Fibroblast of skin of right quadriceps (primary cell): ENCODE measurements at regions not wholly inside any gene's neighbourhood (a gene's known extent, or its start where the extent isn't known, plus 50 kb on each side); places are given as distances from the start of the nearest gene placed in this dataset.

ENCODE experiments used
- DNase-seq: peaks from one replicate; pipeline ENCODE4 v3.0.0-alpha.2; 2013

GRCh38 chrX:116226665-116227484 lies 56.3 kb downstream of the AGTR2 start:
- DNase-seq = no peak

- no peak for DNase-seq
These were observed 59.8 kb downstream of the AGTR2 start for GRCh38 chrX:116230130-116230898.

GRCh38 chrX:116232833-116233232 lies 62.3 kb downstream of the AGTR2 start:
- DNase-seq = peak; percentile 29

- no peak for DNase-seq
These were observed 66.1 kb downstream of the AGTR2 start for GRCh38 chrX:116236666-116237065.

GRCh38 chrX:116238093-116238492 lies 67.5 kb downstream of the AGTR2 start:
- DNase-seq = no peak

GRCh38 chrX:116238567-116239255 lies 68.2 kb downstream of the AGTR2 start:
- DNase-seq = no peak

- DNase-seq = no peak
These were observed 69.6 kb downstream of the AGTR2 start for GRCh38 chrX:116239944-116240840.

- DNase-seq = no peak
These were observed 70.5 kb downstream of the AGTR2 start for GRCh38 chrX:116241001-116241400.

GRCh38 chrX:116243039-116243438 lies 72.5 kb downstream of the AGTR2 start:
- DNase-seq = no peak

GRCh38 chrX:116246261-116246660 lies 75.7 kb downstream of the AGTR2 start:
- DNase-seq = no peak

- DNase-seq = no peak
These were observed 97.0 kb downstream of the AGTR2 start for GRCh38 chrX:116267511-116268040.

- DNase-seq = peak; percentile 80
These were observed 101.8 kb downstream of the AGTR2 start for GRCh38 chrX:116272322-116272721.

- DNase-seq = no peak
These were observed 102.3 kb downstream of the AGTR2 start for GRCh38 chrX:116272861-116273260.

- DNase-seq = no peak
These were observed 105.7 kb downstream of the AGTR2 start for GRCh38 chrX:116276261-116276660.

- DNase-seq = peak; percentile 0
These were observed 107.0 kb downstream of the AGTR2 start for GRCh38 chrX:116277351-116278225.

GRCh38 chrX:116278826-116279225 lies 108.3 kb downstream of the AGTR2 start:
- DNase-seq = no peak

GRCh38 chrX:116281106-116281505 lies 110.6 kb downstream of the AGTR2 start:
- DNase-seq = no peak

GRCh38 chrX:116282751-116283150 lies 112.2 kb downstream of the AGTR2 start:
- no peak for DNase-seq

- DNase-seq = no peak
These were observed 113.9 kb downstream of the AGTR2 start for GRCh38 chrX:116284400-116284799.

- DNase-seq = no peak
These were observed 115.0 kb downstream of the AGTR2 start for GRCh38 chrX:116285501-116285900.

GRCh38 chrX:116289592-116289991 lies 119.0 kb downstream of the AGTR2 start:
- no peak for DNase-seq
